GM23248 (cell line): ENCODE measurements at regions not wholly inside any gene's neighbourhood (a gene's known extent, or its start where the extent isn't known, plus 50 kb on each side); places are given as distances from the start of the nearest gene placed in this dataset.

Experiments
- EZH2 ChIP-seq: fragments of 200-600 bp; sonication (generic); IDR thresholded peaks from 2 replicates; pipeline ENCODE4 v1.6.1; 2018; ENCODE audit warnings: antibody characterized with exemption, mild to moderate bottlenecking; ENCODE audit not compliant: insufficient read depth, poor library complexity, severe bottlenecking
- EZH2phosphoT487 ChIP-seq: fragments of 200-600 bp; sonication (generic); IDR thresholded peaks from 2 replicates; pipeline ENCODE4 v1.6.1; 2018; ENCODE audit warnings: antibody characterized with exemption, moderate library complexity, mild to moderate bottlenecking, low read depth; ENCODE audit not compliant: insufficient read depth

DNA sequence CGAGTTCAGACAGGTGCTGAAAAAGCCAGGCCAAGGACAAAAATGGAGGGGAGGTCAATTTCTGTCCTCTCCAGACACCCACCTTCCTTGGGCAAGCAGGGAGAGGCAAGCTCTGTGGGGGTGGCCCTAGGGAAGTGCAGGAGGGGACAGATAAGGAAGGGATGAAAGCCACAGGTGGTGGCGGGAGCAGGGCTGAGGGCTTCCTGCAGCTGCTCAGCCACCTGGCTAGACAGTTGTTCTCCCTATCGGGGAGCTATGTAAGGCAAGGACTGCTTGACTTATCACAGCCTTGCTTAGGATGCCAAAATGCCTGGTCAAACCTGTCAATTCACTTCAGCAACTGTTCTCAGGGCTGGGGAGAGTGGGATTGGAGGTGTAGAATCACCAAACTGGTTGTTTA is 266.1 kb downstream of the ZSWIM6 start:
- TF ChIP-seq EZH2phosphoT487 (no peak), EZH2 (no peak)
